GM12865 (cell line): ENCODE measurements at regions not wholly inside any gene's neighbourhood (a gene's known extent, or its start where the extent isn't known, plus 50 kb on each side); places are given as distances from the start of the nearest gene placed in this dataset.

ENCODE experiments used
- DNase-seq: peaks from one replicate; pipeline ENCODE4 v3.0.0; 2010; ENCODE audit warnings: low read depth
- H3K4me3 ChIP-seq: 2 replicates; pipeline ENCODE4 v1.5.1; 2011; ENCODE audit warnings: mild to moderate bottlenecking, low read depth, low read length, control low read depth
- TF ChIP-seq, protein P1 (sequence below): IDR thresholded peaks from 2 replicates; pipeline ENCODE4 v1.5.1; 2011; ENCODE audit warnings: low read length, control low read depth, low read depth, inconsistent platforms; ENCODE audit not compliant: insufficient read depth; ENCODE audit errors: missing control alignments

DNA sequence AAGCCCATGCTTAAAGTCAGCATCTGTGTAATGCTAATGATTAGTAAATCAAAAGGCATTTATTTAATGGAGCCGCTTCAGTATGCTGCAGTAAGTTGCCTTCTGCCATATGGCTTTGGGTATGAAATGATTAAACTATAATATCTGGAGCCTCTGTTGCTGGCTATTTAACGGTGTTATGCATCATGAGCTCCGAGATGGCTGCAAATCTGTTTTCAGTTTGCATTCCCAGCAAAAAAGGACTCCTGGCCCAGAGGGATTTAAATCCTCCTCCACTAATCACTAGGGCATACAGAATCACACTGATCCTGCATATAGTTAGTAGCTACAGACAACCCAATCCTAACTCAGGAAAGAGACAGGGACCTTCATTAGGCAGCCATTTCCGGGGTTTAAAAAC lies 171.5 kb upstream of the EEA1 start:
- DNase-seq: no peak
- H3K4me3 ChIP-seq: no peak overlapping the region
- TF ChIP-seq, protein P1, sequence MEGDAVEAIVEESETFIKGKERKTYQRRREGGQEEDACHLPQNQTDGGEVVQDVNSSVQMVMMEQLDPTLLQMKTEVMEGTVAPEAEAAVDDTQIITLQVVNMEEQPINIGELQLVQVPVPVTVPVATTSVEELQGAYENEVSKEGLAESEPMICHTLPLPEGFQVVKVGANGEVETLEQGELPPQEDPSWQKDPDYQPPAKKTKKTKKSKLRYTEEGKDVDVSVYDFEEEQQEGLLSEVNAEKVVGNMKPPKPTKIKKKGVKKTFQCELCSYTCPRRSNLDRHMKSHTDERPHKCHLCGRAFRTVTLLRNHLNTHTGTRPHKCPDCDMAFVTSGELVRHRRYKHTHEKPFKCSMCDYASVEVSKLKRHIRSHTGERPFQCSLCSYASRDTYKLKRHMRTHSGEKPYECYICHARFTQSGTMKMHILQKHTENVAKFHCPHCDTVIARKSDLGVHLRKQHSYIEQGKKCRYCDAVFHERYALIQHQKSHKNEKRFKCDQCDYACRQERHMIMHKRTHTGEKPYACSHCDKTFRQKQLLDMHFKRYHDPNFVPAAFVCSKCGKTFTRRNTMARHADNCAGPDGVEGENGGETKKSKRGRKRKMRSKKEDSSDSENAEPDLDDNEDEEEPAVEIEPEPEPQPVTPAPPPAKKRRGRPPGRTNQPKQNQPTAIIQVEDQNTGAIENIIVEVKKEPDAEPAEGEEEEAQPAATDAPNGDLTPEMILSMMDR: no peak

DNA sequence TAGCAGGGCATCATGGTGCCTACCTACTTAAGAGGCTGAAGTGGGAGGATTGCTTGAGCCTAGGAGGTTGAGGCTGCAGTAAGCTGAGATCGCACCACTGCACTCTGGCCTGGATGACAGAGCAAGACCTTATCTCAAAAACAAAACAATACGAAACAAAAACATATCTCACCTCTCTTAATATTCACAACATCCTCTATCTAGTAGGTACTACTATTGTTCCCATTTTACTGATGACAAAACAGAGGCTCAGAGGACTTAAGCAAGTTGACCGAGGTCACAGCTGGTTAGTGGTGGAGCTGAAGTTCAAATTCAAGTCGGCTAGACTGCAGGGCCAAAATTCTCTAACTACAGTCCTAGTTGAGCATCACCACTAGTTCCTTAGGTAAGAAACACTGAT lies 172.3 kb upstream of the EEA1 start:
- no peak overlapping the region for H3K4me3 ChIP-seq
- TF ChIP-seq, protein P1: no peak
- DNase-seq: no peak

DNA sequence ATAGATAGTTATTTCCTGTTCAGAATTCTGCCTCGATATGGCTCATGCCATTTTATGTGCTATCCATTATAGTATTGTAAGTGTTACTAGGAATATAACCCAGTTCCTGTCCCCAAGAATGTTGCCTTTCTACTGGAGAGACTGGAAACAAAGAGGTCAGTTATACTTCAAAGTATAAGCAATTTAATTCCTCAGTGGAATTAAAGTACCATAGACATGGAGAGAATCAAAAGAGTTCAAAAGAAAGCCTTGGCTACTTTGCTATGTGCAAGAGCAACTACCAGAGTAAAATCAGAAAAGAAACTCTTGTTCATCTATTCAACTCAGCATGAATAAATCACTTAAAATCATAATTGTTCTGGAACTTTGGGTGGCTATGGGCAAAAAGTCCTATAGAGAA lies 173.2 kb upstream of the EEA1 start:
- H3K4me3 ChIP-seq: no peak overlapping the region
- no peak for DNase-seq
- TF ChIP-seq, protein P1: no peak

DNA sequence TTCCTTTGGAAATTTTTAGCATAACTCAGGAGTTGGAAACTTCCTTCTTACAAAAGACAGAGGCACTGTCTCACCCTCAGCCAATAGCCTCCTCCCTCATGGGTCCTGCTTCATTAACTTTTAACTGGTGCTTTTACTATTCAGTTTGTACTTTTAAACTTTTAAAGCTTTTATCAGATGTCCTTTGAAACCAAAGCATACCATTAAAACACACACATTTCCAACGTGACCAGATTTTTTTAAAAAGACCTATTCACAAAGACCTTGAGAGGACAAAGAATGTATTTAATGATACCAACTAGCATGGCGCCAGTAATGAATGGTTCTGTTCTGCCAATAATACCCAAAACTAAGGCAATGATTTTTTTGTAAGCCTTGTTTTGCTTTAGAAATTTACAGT lies 173.6 kb upstream of the EEA1 start:
- no peak overlapping the region for H3K4me3 ChIP-seq
- DNase-seq: no peak
- TF ChIP-seq, protein P1: no peak

DNA sequence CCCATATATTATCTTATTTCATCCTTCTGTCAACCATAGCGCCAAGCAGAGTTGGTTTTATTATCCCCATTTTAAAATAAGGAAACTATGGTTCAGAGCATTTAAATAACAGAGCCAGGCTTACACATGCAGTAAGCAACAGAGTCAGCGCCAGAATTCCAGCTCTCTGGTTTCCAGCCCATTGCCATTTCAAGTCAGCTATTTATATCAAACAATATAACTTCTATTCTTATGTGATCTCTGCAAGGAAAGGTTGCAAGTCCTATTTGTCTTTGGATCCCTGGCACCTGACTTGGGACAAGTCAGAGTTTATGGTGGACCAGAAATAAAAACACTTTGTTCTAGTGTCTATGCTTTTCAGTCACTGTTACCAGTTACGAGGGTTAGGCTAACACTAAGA lies 174.1 kb upstream of the EEA1 start:
- TF ChIP-seq, protein P1: no peak
- H3K4me3 ChIP-seq: no peak overlapping the region

DNA sequence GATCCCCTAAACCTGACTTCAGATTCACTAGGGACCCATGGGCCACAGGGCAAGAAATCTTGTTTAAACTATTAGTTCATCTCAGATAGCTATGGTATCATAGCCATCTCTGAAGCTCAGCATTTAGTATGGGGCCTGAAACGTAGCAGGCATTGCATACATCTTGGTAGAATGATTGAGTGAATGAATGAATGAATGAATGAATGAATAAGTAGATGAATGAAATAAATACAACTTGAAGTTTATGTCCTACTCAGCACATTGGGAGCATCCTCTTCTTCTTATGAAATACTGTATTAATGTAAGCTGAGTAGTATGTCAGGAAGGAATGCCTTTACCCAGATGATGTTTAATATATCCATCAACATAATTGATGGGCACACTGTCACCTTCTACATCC lies 175.4 kb upstream of the EEA1 start:
- TF ChIP-seq, protein P1: no peak
- DNase-seq: no peak
- H3K4me3 ChIP-seq: no peak overlapping the region

More for the DNA sequence above, 174.1 kb upstream of the EEA1 start:
- no peak for DNase-seq

DNA sequence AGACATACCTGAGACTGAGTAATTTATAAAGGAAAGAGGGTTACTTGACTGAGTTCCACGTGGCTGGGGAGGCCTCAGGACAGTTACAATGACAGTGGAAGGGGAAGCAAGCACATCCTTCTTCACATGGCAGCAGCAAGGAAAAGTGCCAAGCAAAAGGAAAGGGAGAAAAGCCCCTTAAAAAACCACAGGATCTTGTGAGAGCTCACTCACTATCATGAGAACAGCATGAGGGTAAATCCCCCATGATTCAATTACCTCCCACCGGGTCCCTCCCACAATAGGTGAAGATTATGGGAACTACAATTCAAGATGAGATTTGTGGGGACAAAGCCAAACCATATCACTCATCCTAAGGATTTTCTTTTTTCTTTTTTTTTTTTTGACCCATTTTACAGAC lies 177.8 kb upstream of the EEA1 start:
- DNase-seq: peak; percentile 26
- H3K4me3 ChIP-seq: no peak overlapping the region
- TF ChIP-seq, protein P1: no peak
